ENCODE measurements at regions not wholly inside any gene's neighbourhood (a gene's known extent, or its start where the extent isn't known, plus 50 kb on each side); places are given as distances from the start of the nearest gene placed in this dataset.

DNA sequence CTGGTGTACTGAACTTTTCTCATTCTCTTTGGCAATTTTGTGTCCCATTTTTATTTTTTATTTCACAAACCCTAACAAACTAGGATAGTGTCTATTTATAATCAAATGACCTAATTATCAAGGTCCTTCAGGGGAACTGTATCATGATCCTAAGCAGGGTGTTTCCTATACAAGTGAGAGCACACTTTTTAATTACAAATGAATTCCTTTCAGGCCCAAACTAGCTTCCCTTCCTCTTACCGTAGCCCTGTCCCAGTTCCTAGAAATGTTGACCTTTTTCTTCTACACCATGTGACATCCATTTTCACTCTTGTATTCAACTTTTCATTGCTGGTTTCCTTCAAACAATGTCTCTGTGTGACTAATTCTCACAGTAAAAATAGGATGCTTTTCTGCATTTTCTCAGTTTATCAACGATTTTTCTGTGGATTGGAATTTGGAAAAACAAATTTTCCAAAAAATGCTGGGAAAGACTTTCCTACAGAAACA lies 411.4 kb downstream of the CCDC91 start:
- H3K4me3 ChIP-seq (ENCODE audit: low read length) = no peak overlapping the region
- DNase-seq (ENCODE audit: low read depth) = no peak
- TF ChIP-seq, protein P1, sequence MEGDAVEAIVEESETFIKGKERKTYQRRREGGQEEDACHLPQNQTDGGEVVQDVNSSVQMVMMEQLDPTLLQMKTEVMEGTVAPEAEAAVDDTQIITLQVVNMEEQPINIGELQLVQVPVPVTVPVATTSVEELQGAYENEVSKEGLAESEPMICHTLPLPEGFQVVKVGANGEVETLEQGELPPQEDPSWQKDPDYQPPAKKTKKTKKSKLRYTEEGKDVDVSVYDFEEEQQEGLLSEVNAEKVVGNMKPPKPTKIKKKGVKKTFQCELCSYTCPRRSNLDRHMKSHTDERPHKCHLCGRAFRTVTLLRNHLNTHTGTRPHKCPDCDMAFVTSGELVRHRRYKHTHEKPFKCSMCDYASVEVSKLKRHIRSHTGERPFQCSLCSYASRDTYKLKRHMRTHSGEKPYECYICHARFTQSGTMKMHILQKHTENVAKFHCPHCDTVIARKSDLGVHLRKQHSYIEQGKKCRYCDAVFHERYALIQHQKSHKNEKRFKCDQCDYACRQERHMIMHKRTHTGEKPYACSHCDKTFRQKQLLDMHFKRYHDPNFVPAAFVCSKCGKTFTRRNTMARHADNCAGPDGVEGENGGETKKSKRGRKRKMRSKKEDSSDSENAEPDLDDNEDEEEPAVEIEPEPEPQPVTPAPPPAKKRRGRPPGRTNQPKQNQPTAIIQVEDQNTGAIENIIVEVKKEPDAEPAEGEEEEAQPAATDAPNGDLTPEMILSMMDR (conservative IDR thresholded peaks at IDR 0.05; ENCODE audit: low read depth, low read length) = no peak

DNA sequence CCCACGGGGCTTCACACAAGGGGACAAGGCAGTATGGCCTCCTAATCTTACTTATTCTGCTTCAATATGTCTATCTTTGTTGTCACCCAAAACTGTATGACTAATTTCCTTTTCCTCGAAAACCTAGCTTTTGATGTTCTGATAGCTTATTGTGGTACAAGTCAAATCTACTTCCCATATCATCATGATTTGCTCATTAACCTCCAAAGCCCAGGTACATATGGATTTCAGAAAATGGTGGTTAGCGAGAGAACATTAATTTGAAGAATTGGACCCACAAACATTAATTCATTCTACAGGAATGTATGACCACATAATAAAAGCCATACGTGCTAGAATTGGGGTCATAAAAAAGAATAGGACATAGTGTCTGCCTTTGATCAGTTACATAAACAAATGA lies 412.5 kb downstream of the CCDC91 start:
- H3K4me3 ChIP-seq (ENCODE audit: low read length) = no peak overlapping the region
- no peak for DNase-seq (ENCODE audit: low read depth)
- TF ChIP-seq, protein P1 (conservative IDR thresholded peaks at IDR 0.05; ENCODE audit: low read depth, low read length) = no peak

DNA sequence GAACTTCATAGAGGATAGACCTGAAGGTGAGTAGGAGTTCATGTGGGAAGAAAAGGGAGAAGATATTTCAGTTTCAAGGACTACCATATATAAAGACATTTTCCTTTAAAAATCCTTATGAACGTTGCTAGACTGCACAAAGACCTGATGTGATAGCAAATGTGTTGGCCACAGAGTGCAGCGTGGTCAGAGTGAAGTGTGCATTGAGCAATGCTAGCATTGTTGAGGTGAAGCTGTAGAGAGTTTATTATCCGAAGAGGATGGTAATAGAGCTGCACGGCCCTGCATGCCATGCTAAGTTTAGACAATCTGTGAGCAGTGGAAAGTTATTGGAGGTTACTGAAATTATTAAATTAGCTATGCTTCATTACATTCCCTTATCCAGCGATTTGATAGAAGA lies 413.0 kb downstream of the CCDC91 start:
- no peak for DNase-seq (ENCODE audit: low read depth)
- H3K4me3 ChIP-seq (ENCODE audit: low read length) = no peak overlapping the region
- TF ChIP-seq, protein P1 (conservative IDR thresholded peaks at IDR 0.05; ENCODE audit: low read depth, low read length) = no peak

DNA sequence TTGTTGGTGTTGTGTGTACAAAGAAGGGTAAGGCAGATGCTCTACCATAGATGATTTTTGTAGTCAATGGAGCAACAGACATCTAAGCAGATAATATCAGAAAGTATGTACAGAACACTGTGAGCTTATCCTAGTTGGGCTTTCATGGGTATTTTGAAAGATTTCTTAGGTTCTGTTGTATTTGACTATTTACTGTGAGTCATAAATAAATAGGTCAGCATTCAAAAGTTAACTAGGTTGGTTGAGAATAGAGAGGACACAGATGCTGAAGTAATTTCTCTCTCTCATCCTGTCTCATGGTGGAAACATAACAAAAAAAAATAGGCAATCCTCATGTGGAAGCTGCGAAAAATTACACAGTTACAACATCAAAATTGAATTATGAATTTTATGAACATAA lies 413.5 kb downstream of the CCDC91 start:
- TF ChIP-seq, protein P1 (conservative IDR thresholded peaks at IDR 0.05; ENCODE audit: low read depth, low read length) = no peak
- no peak overlapping the region for H3K4me3 ChIP-seq (ENCODE audit: low read length)
- no peak for DNase-seq (ENCODE audit: low read depth)

DNA sequence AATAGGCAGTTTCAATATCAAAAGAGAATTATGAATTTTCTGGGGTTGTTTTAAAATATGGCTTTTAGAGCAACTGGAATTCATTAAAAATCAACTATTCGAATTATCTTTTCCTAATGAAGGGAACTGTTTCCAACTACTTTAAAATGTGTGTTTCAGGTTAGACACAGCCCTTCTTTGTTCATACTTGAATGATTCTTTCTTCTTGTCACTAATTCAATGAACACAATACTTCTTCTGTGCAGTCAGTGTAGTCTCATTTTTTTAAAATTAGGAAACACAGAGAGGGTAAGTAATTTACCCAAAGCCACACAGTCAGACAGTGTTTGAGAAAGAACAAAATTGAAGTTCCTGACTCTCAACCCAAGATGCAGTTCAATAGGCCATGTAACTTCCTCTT lies 414.0 kb downstream of the CCDC91 start:
- DNase-seq (ENCODE audit: low read depth) = no peak
- H3K4me3 ChIP-seq (ENCODE audit: low read length) = no peak overlapping the region
- TF ChIP-seq, protein P1 (conservative IDR thresholded peaks at IDR 0.05; ENCODE audit: low read depth, low read length) = no peak

DNA sequence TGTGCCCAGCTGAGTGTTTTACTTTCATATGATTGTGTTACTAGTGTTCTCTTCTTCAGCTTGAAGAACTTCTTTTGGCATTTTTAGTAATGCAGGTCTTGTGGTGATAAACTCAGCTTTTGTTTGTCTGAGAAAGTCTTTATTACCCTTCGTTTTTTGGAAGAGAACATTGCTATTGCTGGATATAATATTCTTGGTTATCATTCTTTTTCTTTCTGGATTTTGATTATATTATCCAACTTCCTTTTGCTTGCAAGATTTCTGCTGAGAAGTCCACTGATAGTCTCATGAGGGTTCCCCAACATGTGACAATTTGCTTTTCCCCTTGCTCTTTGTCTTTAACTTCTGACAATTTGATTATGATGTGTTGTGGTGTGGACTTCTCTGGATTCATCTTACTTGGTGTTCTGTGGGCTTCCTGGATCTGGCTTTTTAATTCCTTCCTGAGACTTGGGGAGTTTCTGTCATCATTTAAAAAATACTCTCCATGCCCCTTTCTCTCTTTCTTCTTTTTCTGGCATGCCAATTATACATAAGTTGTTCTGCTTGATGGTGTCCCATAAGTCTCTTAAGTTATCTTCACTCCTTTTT lies 416.8 kb downstream of the CCDC91 start:
- TF ChIP-seq, protein P1 (conservative IDR thresholded peaks at IDR 0.05; ENCODE audit: low read depth, low read length) = no peak
- H3K4me3 ChIP-seq (ENCODE audit: low read length) = no peak overlapping the region
- DNase-seq (ENCODE audit: low read depth) = no peak

DNA sequence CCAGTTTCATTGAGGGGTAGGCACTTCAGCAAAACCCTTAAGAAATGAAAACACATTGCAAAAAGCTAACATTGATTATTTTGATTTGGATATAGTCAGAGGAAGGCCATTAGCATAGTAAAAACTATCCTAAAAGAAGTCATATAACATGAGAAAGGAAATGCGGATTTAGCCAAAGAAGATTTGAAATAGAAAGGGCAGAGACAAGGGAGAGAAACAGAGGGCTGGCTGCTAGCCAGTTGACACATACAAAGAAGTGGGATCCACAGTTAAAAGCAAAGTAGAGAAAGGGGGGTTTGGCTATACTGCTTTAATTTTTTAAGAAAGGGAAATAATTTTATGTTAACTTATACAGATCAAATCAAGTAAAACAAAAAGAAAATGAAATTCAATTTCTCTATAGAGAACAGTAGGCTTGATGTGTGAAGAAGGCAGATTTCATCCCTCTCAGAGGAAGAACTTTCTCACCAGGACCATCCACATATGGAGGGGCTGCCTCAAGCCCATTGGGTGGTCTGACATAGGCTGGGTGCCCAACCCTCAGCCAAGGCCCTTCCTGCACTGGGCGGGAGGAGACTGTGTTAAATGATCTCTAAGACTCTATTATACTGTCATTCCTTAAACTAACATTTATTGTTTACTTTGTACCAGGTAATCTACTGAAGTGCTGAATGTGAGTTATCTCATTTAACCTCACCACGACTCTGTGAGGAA lies 420.3 kb downstream of the CCDC91 start:
- TF ChIP-seq, protein P1 (conservative IDR thresholded peaks at IDR 0.05; ENCODE audit: low read depth, low read length) = no peak
- DNase-seq (ENCODE audit: low read depth) = no peak
- no peak overlapping the region for H3K4me3 ChIP-seq (ENCODE audit: low read length)

Data from retinal pigment epithelial cell (primary cell).